HCT116 (cell line): ENCODE measurements at regions not wholly inside any gene's neighbourhood (a gene's known extent, or its start where the extent isn't known, plus 50 kb on each side); places are given as distances from the start of the nearest gene placed in this dataset.

Experiments used
- POLR2A ChIP-seq: IDR thresholded peaks from 2 replicates; pipeline ENCODE4 v1.7.0; 2011; ENCODE audit warnings: borderline replicate concordance; ENCODE audit not compliant: insufficient read depth, insufficient read length; ENCODE audit errors: extremely low read depth
- TCF7L2 ChIP-seq: IDR thresholded peaks from 2 replicates; pipeline ENCODE4 v1.7.0; 2011; ENCODE audit warnings: borderline replicate concordance, inconsistent platforms; ENCODE audit not compliant: insufficient read depth, insufficient read length; ENCODE audit errors: extremely low read depth
- ZNF274 ChIP-seq: fragments of 200-500 bp; sonication (Bioruptor generic); IDR thresholded peaks from 2 replicates; pipeline ENCODE4 v1.6.1; 2014; ENCODE audit warnings: mild to moderate bottlenecking, low read depth, low read length, inconsistent platforms
- TF ChIP-seq, protein P1 (sequence below), 3 experiments: fragments of 200-600 bp in 1 of 3; sonication (generic) in 1 of 3; IDR thresholded peaks in 2 of 3; conservative IDR thresholded peaks in 1 of 3; 2 replicates each; pipeline ENCODE4 v1.5.1; 2012 to 2017; ENCODE audit warnings: low read depth in 2 of 3, low read length in 2 of 3, antibody characterized with exemption in 1 of 3, borderline replicate concordance in 1 of 3, control low read depth in 1 of 3, mild to moderate bottlenecking in 1 of 3, mixed read lengths in 1 of 3, mixed run types in 1 of 3, moderate library complexity in 1 of 3; ENCODE audit not compliant: insufficient read depth in 1 of 3
- TF ChIP-seq, protein P2 (sequence below): IDR thresholded peaks from 2 replicates; pipeline ENCODE4 v1.6.1; 2012; ENCODE audit warnings: low read depth

DNA sequence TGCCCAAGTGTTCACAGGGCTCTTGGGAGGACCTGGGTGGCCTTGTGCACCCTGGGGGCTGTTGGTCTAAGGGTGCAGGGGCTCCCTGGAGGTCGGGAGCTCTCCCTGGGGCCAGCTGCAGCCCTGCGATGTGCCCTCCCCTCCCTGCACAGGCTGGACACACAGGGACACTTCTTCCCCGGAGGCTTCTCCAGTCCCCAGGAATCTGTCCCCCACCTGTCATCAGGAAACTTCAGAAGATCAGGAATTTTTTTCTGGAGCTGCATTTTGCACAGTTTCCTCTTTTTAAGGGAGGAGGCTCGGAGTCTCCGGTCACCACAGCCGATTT, 66.9 kb upstream of the BHLHE23 start:
- TF ChIP-seq ZNF274 = no peak
- TF ChIP-seq, protein P1, sequence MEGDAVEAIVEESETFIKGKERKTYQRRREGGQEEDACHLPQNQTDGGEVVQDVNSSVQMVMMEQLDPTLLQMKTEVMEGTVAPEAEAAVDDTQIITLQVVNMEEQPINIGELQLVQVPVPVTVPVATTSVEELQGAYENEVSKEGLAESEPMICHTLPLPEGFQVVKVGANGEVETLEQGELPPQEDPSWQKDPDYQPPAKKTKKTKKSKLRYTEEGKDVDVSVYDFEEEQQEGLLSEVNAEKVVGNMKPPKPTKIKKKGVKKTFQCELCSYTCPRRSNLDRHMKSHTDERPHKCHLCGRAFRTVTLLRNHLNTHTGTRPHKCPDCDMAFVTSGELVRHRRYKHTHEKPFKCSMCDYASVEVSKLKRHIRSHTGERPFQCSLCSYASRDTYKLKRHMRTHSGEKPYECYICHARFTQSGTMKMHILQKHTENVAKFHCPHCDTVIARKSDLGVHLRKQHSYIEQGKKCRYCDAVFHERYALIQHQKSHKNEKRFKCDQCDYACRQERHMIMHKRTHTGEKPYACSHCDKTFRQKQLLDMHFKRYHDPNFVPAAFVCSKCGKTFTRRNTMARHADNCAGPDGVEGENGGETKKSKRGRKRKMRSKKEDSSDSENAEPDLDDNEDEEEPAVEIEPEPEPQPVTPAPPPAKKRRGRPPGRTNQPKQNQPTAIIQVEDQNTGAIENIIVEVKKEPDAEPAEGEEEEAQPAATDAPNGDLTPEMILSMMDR (IDR thresholded peaks at IDR 0.05 in 2 of 3, conservative IDR thresholded peaks at IDR 0.05 in 1 of 3; ENCODE audit: borderline replicate concordance in 1 of 3, insufficient read depth in 1 of 3, low read depth in 2 of 3, low read length in 2 of 3) = no peak
- TF ChIP-seq POLR2A = no peak
- TF ChIP-seq, protein P2, sequence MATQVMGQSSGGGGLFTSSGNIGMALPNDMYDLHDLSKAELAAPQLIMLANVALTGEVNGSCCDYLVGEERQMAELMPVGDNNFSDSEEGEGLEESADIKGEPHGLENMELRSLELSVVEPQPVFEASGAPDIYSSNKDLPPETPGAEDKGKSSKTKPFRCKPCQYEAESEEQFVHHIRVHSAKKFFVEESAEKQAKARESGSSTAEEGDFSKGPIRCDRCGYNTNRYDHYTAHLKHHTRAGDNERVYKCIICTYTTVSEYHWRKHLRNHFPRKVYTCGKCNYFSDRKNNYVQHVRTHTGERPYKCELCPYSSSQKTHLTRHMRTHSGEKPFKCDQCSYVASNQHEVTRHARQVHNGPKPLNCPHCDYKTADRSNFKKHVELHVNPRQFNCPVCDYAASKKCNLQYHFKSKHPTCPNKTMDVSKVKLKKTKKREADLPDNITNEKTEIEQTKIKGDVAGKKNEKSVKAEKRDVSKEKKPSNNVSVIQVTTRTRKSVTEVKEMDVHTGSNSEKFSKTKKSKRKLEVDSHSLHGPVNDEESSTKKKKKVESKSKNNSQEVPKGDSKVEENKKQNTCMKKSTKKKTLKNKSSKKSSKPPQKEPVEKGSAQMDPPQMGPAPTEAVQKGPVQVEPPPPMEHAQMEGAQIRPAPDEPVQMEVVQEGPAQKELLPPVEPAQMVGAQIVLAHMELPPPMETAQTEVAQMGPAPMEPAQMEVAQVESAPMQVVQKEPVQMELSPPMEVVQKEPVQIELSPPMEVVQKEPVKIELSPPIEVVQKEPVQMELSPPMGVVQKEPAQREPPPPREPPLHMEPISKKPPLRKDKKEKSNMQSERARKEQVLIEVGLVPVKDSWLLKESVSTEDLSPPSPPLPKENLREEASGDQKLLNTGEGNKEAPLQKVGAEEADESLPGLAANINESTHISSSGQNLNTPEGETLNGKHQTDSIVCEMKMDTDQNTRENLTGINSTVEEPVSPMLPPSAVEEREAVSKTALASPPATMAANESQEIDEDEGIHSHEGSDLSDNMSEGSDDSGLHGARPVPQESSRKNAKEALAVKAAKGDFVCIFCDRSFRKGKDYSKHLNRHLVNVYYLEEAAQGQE = no peak
- TF ChIP-seq TCF7L2 = no peak
